HG03135 (cell line): ENCODE measurements at regions not wholly inside any gene's neighbourhood (a gene's known extent, or its start where the extent isn't known, plus 50 kb on each side); places are given as distances from the start of the nearest gene placed in this dataset.
"Not testable (repeated sequence)": the region's sequence is repeated elsewhere in the genome, so short reads cannot be mapped to it uniquely, and the experiment has no call there.

ENCODE experiments used
- ATAC-seq: cut with Tn5 transposase; IDR thresholded peaks from one replicate; pipeline ENCODE4 v1.9.1; 2021; ENCODE audit warnings: mild to moderate bottlenecking, moderate library complexity; ENCODE audit not compliant: unreplicated experiment

DNA sequence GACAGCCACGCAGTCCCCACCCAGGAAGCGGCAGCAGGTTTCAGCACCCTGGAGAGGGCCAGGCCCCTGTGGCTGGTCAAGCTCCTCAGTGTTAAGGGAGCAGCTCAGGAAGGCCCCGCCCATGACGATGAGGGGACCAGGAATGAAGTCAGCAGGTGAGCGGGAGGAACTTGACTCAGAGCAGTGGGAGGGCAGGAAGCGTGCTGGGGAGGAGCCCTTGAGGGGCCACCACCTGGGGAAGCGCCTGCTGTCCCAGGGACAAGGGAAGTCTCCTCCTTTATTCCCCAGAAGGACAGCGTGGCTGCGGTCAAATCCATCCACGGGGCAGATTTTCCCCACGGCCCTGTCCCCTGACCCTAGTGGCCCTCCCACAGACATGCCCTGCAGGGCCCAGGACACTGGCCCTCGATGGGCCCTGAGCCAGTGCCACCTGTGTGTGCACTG, 357.6 kb downstream of the ADGRD1 start:
- not testable (repeated sequence) for ATAC-seq

DNA sequence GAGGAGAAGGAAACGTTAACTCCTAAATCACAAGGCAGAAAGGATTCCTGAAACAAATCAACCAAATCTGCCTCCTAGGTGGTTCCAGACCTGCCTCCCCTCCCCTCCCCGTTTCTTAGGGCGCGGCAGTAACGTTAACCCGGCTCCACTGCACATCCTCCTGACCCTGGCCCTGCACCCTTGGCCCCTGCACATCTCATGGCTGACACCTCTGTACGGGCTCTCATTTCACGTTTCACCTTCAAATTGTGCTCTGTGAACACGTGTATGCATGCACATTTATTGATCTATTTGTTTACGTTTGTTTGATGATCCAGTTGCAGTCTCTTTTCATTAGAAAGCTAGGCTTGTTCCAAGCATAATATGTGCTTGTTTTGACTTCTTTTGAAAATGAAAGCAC, 358.1 kb downstream of the ADGRD1 start:
- ATAC-seq: no peak

DNA sequence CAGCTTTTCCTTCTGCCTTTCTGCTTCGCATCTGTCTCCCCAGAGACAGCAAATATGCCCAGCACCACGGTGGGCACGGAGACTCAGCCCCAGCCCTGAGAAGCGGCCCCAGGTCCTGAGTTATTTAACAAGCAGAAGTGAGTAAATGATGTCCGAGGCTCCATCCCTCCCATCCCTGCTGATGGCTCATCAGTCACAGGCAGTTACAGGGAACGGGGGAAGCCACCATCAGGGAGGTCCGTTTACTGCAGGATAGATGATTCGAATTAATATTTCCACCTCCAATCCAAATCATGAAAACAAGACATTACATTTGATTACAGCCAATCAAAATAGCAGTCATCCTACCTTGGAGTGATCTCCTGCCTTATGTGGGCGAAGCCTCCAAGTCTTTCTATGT, 358.7 kb downstream of the ADGRD1 start:
- not testable (repeated sequence) for ATAC-seq

DNA sequence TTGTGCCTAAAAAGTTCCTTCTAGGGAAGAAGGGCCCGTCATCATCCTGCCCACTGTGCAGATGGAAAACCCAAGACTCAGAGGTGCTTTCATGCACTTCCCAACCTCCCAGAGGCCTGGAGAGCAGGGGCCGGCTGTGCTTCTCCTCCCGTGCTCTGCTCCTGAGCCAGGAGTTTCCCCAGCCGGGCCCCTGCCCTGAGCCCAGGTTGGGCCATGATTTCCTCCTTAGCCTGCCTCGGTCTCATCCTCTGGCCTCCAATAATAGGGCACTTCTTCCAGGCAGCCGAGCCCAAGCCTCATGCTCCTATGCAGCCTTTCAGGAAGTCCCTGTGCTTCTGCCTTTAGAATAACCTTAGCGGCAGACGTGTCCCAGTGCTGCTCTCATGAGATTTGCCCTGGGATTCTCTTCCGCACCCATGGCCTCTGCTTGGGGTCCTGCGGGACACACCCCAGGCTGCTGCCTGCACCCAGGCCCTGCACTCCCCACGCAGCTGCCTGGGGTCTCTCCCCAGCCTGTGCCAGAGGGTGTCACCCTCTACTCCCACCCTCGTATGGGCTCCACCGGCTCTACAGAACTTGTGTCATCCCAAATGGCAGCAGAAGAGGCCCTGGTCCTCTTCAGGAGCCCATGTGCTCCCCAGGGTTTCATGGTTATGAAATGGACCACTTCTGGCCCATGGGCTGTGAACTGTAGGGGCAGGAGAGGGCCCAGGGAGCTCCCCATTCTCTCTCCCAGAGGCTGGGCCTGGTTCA, 359.3 kb downstream of the ADGRD1 start:
- no peak for ATAC-seq

DNA sequence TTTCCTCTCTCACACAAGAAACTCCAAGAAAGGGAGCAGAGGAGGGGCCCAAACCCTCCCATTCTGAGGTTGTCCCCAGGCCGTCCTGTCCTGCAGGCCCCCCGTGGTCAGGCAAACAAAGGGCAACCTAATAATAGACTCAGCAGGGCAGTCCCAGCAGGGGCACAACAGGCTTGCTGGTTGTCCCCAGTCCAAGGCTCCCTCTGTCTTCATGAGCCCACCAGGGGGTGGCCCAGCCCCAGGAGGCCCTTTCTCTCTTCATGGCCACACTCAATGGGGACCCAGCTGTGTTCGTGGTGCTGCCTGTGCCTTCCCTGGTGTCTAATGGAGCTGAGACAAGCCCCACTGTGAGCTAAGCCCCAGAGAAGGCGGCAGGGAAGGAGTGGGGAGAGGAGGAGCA, 359.9 kb downstream of the ADGRD1 start:
- ATAC-seq: no peak

DNA sequence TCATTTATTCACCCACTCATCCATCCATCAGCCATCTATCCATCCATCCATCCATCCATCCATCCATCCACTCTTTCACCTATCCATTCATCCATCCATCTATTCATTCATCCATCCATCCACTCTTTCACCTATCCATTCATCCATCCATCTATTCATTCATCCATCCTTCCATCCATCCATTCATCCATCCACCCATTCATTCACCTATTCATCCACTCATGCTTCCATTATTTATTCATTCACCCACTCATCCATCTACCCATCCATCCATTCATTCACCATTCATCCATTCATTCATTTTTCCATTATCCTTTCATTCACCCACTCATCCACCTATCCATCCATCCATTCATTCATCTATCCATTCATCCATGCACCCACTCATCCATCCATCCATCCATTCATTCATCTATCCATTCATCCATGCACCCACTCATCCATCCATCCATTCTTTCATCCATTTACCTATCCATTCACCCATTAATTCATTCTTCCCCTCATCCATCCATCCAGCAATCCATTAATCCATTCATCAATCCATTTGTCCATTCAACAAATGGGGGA, 360.9 kb downstream of the ADGRD1 start:
- ATAC-seq: no peak

DNA sequence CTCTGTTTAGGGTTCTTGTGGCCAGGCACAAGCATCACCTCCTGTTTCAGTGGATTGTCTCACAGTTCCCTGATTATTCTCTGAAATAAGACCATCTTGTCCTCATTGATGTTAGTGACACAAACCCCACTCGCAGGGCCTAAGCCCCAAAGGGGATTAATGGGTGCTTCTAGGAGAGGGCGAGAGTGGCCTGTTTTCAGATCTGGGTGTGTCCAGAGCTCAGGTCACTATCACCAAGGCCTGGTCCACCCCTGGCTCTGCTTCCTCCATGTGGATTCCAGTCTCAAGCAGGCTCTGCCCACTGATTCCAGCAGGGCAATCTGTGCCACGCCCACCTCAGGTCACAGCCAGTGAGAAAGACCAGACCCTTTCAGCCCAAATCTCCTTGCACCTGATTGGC, 361.9 kb downstream of the ADGRD1 start:
- ATAC-seq: no peak

DNA sequence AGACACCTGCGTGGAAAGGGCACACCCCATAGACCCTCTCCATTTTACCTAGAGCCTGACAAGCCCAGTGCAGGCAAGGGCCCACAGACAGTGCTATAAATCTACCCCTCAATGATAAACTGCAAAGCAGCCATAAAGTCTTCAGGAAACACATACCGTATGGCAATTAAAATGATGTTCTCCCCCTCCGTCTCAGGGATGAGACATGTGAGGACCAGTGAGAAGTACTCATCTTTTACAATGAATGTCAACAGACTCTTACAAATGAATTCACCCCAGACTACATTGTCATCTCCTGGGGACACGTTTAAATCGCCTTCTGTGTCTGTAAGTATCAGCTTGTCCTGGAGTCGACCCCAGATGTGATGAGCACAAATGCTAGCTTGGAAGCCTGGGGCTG, 362.7 kb downstream of the ADGRD1 start:
- no peak for ATAC-seq

DNA sequence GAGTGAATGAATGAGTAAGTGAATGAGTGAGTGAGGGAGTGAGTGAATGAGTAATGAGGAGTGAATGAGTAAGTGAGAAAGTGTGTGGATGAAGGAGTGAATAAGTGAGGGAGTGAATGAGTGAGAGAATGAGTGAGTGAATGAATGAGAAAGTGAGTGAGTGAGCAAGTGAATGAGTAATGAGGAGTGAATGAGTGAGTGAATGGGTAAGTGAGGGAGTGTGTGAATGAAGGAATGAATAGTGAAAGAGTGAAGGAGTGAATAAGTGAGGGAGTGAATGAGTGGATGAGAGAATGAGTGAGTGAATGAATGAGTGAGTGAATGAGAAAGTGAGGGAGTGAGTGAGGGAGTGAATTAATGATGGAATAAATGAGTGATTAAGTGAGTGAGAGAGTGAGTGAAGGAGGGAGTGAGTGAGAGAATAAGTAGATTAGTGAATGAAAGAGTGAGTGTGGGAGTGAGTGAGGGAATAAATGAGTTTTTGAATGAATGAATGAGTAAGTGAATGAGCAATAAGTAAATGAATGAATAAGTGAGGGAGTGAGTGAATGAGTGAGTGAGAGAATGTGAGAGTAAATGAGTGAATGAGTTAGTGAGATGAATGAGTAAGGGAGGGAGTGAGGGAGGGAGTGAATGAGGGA, 364.5 kb downstream of the ADGRD1 start:
- ATAC-seq: no peak

DNA sequence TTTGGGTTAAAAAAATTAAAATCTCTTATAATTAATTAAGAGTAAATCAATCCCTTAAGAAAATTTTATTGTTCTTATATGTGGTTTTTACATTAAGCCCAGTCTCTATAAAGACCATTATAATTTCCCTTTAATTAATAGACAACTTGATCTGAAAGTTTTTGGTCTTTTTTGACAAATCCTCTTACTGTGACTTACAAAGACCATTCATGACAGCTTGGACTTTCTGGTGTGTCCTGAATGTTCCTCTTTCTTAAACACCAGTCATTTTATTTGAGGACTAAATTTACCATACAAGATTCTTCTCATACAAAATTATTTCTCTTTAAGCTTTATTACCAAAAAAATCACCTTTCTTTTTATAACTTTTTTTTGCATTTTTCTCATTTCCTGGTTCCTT, 368.3 kb downstream of the ADGRD1 start:
- no peak for ATAC-seq

DNA sequence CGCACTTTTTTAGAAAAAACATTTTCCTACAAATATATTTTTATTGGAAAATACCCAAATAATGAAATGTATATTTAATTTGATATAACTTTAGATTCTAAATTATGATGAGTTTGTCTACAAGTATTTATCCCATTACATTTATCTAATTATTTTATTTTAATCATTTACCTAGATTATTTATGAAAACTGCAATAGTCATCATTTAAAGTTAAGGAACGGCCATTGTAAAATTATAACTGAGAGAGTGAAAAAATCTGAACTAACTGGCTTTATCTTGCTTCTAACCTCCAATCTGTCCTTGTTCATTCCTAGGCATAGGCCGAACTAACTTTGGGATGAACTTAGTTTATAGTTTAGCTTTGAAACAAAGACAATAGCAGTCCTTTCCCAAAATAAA, 368.8 kb downstream of the ADGRD1 start:
- ATAC-seq: not testable (repeated sequence)

DNA sequence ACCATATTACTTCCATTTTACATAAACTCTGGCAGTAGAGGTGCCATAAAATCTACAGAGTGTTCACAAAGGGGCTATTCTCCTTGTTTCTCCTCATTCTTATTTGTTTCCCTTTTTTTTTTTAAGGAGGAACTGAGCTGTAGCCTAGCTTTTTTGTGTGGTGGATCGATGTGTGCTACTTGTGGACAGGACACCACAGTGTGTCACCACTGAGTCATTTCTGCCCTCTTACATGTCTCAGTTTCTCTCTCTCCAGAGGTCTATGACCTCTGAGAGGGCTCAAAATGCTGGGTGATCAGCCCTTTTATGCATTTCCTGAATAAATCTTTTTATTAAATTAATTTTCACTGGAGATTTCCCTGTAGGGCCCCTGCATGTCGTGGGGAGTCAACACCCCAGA, 370.2 kb downstream of the ADGRD1 start:
- no peak for ATAC-seq

DNA sequence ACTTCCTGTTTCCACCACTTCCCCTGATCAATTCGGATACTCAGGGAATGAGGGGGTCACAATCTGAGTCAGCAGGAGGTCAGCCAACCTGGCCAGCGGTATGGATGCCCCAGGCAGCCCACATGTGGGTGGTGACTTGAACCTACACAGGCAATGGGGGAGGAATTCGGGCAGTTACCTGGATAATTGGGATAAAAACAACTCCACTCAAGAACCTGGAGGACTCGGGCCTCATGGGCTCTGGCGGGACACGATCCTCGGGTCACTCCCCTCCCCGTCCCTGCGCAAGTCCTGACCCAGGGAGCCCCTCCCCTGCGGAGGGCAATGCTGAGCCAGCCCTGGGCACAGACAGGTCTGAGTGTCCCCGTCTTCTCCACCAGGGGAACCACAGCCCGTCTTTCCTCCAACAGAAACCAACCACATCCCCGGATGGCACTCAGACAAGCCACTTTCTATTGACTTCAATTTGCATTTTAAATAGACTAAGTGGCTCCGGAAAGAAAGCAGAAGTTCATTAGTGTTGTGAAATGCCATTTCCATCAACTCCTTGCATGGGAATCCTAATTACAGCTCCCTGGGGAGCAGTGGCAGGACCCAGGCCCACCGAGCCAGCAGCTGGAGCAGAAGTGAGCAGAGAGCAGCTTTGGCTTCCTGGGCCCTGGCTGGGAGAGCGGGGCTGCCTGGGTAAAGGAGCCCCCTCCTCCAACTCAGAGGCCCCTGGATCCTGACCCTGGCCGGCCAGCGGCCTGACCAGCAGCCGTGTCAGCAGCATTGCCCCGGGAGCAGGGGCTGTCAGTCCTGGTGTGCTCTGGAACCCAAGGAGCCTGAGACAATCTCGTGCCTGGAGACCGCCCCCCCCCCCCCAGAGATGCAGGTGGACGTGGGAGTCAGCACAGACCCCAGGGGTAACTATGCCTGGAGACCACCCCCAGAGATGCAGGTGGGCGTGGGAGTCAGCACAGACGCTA, 374.1 kb downstream of the ADGRD1 start:
- no peak for ATAC-seq

DNA sequence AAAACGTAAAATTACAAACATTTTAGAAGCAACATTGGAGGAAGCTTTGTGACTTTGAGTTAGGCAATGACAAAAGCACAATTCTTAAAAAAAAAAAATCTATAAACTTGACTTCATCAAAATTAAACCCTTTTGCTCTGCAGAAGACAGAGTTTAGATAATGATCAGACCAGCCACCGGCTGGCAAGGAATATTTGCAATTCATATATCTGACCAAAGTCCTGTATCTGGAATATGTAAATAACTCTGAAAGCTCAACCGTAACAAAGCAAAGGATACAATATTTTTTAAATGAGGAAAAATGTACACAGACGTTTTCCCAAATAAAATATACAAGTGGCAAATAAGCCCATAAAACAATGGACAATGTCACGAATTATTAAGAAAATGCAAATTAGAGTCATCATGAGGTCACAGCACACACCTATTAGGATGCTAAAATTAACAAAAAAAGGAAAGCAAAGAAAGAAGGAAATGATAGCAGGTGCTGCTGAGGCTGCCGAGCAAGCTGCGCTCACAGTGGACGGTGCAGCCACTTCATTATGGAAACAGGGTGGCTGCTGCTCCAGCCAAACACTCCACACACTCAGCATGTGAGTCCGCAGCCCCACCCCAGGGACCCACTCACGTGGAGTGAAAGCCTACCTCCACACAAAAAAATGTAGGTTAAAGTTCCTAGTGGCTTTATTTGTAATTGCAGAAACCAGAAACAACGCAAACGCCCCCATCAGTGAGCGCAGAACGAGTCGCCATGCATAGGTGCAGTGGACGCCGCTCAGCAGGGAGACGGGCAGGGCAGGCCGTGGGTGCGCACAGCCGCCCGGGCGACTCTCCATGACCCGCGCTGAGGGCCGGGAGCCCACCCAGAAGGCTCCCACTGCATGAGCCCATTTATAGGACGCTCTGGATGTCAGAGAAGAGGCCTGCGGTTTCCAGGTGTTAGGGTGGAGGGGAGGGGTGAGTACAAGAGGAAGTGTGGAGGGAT, 375.4 kb downstream of the ADGRD1 start:
- not testable (repeated sequence) for ATAC-seq

DNA sequence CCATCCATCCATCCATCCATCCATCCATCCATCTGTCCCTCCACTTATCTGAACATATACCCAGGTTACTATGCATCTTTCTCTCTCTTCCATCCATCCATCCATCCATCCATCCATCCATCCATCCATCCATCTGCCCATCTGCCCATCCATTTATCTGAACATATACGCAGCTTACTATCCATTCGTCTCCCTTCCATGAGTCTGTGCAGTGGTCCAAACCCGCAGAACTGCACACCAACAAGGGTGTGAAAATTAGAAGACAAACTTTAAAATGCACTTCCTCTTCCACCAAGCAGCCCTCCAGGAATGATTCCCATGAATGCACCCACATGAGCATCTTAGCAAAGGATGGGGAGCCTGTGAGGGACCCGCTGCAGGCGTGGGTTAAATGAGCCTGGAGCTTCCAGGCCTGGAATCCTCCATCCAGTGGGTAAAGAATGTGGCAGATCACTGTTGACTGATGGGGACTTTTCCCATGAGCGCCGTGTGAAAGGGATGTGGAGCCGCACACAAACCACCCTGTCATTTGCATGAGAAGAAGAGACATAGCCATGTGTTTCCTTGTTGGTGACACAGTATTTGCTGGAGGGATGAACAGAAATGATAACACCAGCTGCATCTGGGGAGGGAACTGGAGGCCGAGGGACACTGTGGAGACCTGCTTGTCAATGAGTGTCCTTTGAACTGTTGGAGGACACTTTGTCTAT, 376.6 kb downstream of the ADGRD1 start:
- ATAC-seq: no peak

DNA sequence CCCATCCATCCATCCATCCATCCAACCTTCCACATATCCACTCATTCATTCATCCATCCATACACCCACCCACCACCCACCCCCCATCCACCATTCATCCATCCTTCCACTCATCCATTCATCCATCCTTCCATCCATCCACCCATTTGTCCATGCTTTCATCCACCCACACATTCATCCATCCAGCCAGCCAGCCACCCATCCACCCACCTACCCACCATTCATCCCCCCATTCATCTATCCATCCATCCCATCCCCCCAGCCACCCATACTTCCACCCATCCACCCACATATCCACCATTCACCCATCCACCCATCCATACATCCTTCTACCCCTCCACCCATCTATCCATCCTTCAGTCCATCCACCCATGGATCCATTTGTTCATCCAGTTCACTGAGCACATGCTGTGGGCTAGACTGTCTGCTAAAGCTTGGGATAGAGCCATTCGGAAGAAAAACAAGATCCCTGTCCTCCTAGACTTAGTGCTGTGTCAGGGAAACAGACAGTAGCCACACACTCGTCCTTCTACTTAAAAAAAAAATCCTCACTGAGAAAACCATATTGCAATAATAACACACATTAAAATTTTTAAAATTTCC, 377.5 kb downstream of the ADGRD1 start:
- ATAC-seq: no peak

DNA sequence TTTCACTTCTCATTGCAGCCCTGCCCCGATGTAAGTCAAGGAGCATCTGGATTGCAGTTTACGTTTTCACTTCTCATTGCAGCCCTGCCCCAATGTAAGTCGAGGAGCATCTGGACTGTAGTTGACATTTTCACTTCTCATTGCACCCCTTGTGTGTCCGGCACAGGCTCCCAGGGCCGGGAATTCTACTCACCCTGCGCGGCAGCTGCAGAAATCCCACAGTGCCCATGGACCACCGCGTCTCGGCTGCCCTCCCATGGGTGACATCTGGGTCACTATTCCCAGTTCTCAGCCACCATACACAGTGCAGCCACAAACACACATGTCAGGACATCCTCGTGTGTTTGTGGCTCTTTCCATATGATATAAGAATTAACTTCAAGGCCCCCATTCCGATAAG, 378.5 kb downstream of the ADGRD1 start:
- no peak for ATAC-seq

DNA sequence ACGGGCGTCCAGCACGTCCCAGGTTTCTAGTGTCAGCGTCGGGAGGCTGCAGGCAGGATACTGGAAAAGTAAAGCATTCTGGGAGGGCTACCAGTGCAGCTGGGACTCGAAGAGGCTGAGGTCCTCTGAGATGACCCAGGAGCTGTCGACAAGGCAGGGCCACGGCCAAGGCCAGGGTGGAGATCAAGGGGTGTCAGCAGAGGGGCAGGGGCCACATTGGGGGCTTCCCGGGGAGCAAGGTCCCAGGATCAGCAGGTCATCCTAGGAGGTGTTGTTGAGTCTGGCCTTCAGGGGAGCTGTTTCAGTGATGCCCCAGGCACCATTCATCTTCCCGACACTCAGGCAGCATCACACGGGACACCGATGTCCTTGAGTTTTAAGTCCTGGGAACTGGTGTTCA, 377.8 kb upstream of the SFSWAP start:
- ATAC-seq: no peak
